ENCODE measurements at regions not wholly inside any gene's neighbourhood (a gene's known extent, or its start where the extent isn't known, plus 50 kb on each side); places are given as distances from the start of the nearest gene placed in this dataset.

- ChIA-PET CTCF (no interaction called here), POLR2A (no interaction called here)
- peaks cover 41% of the 10 kb centered on the region for H3K36me3 Mint-ChIP-seq
- H3K4me1 Mint-ChIP-seq = peaks cover 8% of the 10 kb centered on the region
- peak; percentile 95 for ATAC-seq
- H3K27me3 Mint-ChIP-seq (ENCODE audit: low read depth) = no peaks in the 10 kb centered on the region
- H3K27ac Mint-ChIP-seq = no peak overlapping the region
- peak; percentile 52 for DNase-seq (ENCODE audit: low spot score)
- H3K4me3 Mint-ChIP-seq = no peak overlapping the region
- H3K9me3 Mint-ChIP-seq = peaks cover 23% of the 10 kb centered on the region
- 0 out of 2 replicates have a peak, but pooled peaks have one; percentile 16 for TF ChIP-seq ZNF423 (CRISPR knock-in tag; IDR thresholded peaks at IDR 0.05)
- TF ChIP-seq TEAD4 (CRISPR knock-in tag; IDR thresholded peaks at IDR 0.05) = 0 out of 2 replicates have a peak, but pooled peaks have one; percentile 16
- TF ChIP-seq OVOL2 (CRISPR knock-in tag; IDR thresholded peaks at IDR 0.05; ENCODE audit: borderline replicate concordance) = no peak
- no peak for TF ChIP-seq FOXK1 (CRISPR knock-in tag; IDR thresholded peaks at IDR 0.05)
- no peak for TF ChIP-seq E2F5 (CRISPR knock-in tag; IDR thresholded peaks at IDR 0.05)
- TF ChIP-seq STAT6 (CRISPR knock-in tag; conservative IDR thresholded peaks at IDR 0.05; ENCODE audit: low read depth) = no peak
- peak; percentile 48; the same call in 1 of the 2 replicates for TF ChIP-seq TEAD1 (CRISPR knock-in tag; IDR thresholded peaks at IDR 0.05)
- TF ChIP-seq E2F4 (CRISPR knock-in tag; IDR thresholded peaks at IDR 0.05; ENCODE audit: borderline replicate concordance, low read depth) = no peak
- no peak for TF ChIP-seq ATF2 (CRISPR knock-in tag; IDR thresholded peaks at IDR 0.05; ENCODE audit: borderline replicate concordance, low read depth)
- no peak for TF ChIP-seq KAT7 (CRISPR knock-in tag; IDR thresholded peaks at IDR 0.05; ENCODE audit: borderline replicate concordance)
- no peak for TF ChIP-seq GRHL2 (CRISPR knock-in tag; IDR thresholded peaks at IDR 0.05; ENCODE audit: insufficient replicate concordance, severe bottlenecking)
These were observed 1496.4 kb downstream of the RPA4 start for GRCh38 chrX:98380106-98380505.

- no peaks in the 10 kb centered on the region for H3K27me3 Mint-ChIP-seq (ENCODE audit: low read depth)
- ATAC-seq (peak; percentile 66), DNase-seq (ENCODE audit: low spot score) (peak; percentile 13)
- peaks cover 8% of the 10 kb centered on the region for H3K4me1 Mint-ChIP-seq
- TF ChIP-seq GABPB1 (CRISPR knock-in tag; IDR thresholded peaks at IDR 0.05) (no peak), ZNF232 (CRISPR knock-in tag; IDR thresholded peaks at IDR 0.05) (no peak), ZNF281 (CRISPR knock-in tag; IDR thresholded peaks at IDR 0.05) (no peak), MXD4 (CRISPR knock-in tag; IDR thresholded peaks at IDR 0.05; ENCODE audit: borderline replicate concordance) (no peak)
- CTCF ChIA-PET = no interaction called here
- POLR2A ChIA-PET = no interaction called here
- H3K27ac Mint-ChIP-seq = no peak overlapping the region; the same call in 1 of the 2 replicates
- peaks cover 45% of the 10 kb centered on the region for H3K36me3 Mint-ChIP-seq
- H3K4me3 Mint-ChIP-seq = no peak overlapping the region
- peaks cover 28% of the 10 kb centered on the region for H3K9me3 Mint-ChIP-seq
These were observed 1496.8 kb downstream of the RPA4 start for GRCh38 chrX:98380556-98380955.
